Thyroid gland (tissue), 4 donors: ENCODE measurements at regions not wholly inside any gene's neighbourhood (a gene's known extent, or its start where the extent isn't known, plus 50 kb on each side); places are given as distances from the start of the nearest gene placed in this dataset.

Source experiments
- CTCF ChIP-seq, 6 experiments: fragments of 200-600 bp in 3 of 6; fragments of 450-650 bp in 3 of 6; sonication (generic) in 3 of 6; IDR thresholded peaks; one replicate each; pipeline ENCODE4 v1.5.1; 2016 to 2019; ENCODE audit warnings: antibody characterized with exemption in 6 of 6, mild to moderate bottlenecking in 2 of 6, inconsistent platforms in 1 of 6, moderate library complexity in 1 of 6
- POLR2A ChIP-seq, 2 donors: fragments of 450-650 bp; IDR thresholded peaks; one replicate each; pipeline ENCODE4 v1.6.1; 2017; ENCODE audit warnings: antibody characterized with exemption in 2 of 2, mild to moderate bottlenecking in 2 of 2, moderate library complexity in 1 of 2

- no peak for TF ChIP-seq POLR2A (IDR thresholded peaks at IDR 0.05)
- no peak for TF ChIP-seq CTCF (IDR thresholded peaks at IDR 0.05)
These were observed 495.6 kb upstream of the CTNND2 start for GRCh38 chr5:12399868-12400267.
